Keratinocyte (primary cell): ENCODE measurements at regions not wholly inside any gene's neighbourhood (a gene's known extent, or its start where the extent isn't known, plus 50 kb on each side); places are given as distances from the start of the nearest gene placed in this dataset.

ENCODE experiments used
- DNase-seq: peaks from one replicate; pipeline ENCODE4 v3.0.0-alpha.2; 2011; ENCODE audit warnings: low read depth, missing footprints, low spot score
- FAIRE-seq: peaks from 2 replicates; lab custom pipeline; 2011; peaks lifted over from hg19 to GRCh38; lab: Jason Lieb, UNC
- H2AFZ ChIP-seq: 2 replicates; pipeline ENCODE4 v1.6.0; 2012; ENCODE audit warnings: low read length, control low read depth, inconsistent platforms; ENCODE audit not compliant: control insufficient read depth
- H3K27ac ChIP-seq: 2 replicates; pipeline ENCODE4 v1.5.1; 2011; ENCODE audit warnings: low read length; ENCODE audit not compliant: control insufficient read depth, insufficient read depth
- H3K27me3 ChIP-seq: 3 replicates; pipeline ENCODE4 v1.6.0; 2011; ENCODE audit warnings: low read length; ENCODE audit not compliant: control insufficient read depth, insufficient read depth; ENCODE audit errors: extremely low read depth
- H3K36me3 ChIP-seq, 2 experiments: 2 replicates in 1 of 2; 3 replicates in 1 of 2; pipeline ENCODE4 v1.5.1; 2011; ENCODE audit warnings: low read length in 2 of 2, mild to moderate bottlenecking in 1 of 2; ENCODE audit not compliant: control insufficient read depth in 2 of 2, insufficient read depth in 2 of 2; ENCODE audit errors: extremely low read depth in 1 of 2
- H3K4me1 ChIP-seq: 3 replicates; pipeline ENCODE4 v1.5.1; 2011; ENCODE audit warnings: low read length; ENCODE audit not compliant: control insufficient read depth, insufficient read depth; ENCODE audit errors: extremely low read depth
- H3K4me2 ChIP-seq: 3 replicates; pipeline ENCODE4 v1.6.0; 2011; ENCODE audit warnings: low read depth, low read length; ENCODE audit not compliant: control insufficient read depth, insufficient read depth; ENCODE audit errors: extremely low read depth
- H3K4me3 ChIP-seq, 3 experiments: fragments of 200-600 bp in 1 of 3; sonication (generic) in 1 of 3; 2 replicates in 2 of 3; 3 replicates in 1 of 3; pipeline ENCODE4 v1.5.1; 2011 to 2016; ENCODE audit warnings: low read length in 3 of 3, mild to moderate bottlenecking in 3 of 3, control low read depth in 2 of 3, inconsistent platforms in 1 of 3, low read depth in 1 of 3, mixed read lengths in 1 of 3, mixed run types in 1 of 3, moderate library complexity in 1 of 3; ENCODE audit not compliant: control insufficient read depth in 2 of 3, insufficient read depth in 2 of 3; ENCODE audit errors: extremely low read depth in 1 of 3
- H3K79me2 ChIP-seq: 2 replicates; pipeline ENCODE4 v1.6.0; 2012; ENCODE audit warnings: low read length; ENCODE audit not compliant: control insufficient read depth, insufficient read depth
- H3K9ac ChIP-seq: 3 replicates; pipeline ENCODE4 v1.6.0; 2011; ENCODE audit warnings: low read length; ENCODE audit not compliant: control insufficient read depth, insufficient read depth; ENCODE audit errors: extremely low read depth
- H3K9me1 ChIP-seq: 3 replicates; pipeline ENCODE4 v1.6.0; 2011; ENCODE audit warnings: low read length; ENCODE audit not compliant: control insufficient read depth, insufficient read depth; ENCODE audit errors: extremely low read depth
- H3K9me3 ChIP-seq: 2 replicates; pipeline ENCODE4 v1.5.1; 2012; ENCODE audit warnings: low read depth, low read length; ENCODE audit not compliant: control insufficient read depth
- H4K20me1 ChIP-seq: 3 replicates; pipeline ENCODE4 v1.6.0; 2011; ENCODE audit warnings: low read length; ENCODE audit not compliant: control insufficient read depth, insufficient read depth; ENCODE audit errors: extremely low read depth
- EZH2 ChIP-seq: IDR thresholded peaks from one replicate; pipeline ENCODE4 v1.6.1; 2012; ENCODE audit warnings: inconsistent platforms, mild to moderate bottlenecking, low read length, moderate library complexity
- dilution Hi-C: fragments of 300-500 bp; cut with MboI; formaldehyde crosslinking; loops from one replicate; pipeline ENCODE4 v1.7.0; 2020; ENCODE audit warnings: low sequenced_read_pairs; ENCODE audit not compliant: extremely low pct_ligation_motif_present
- TF ChIP-seq, protein P1 (sequence below), 3 experiments: IDR thresholded peaks in 1 of 3; conservative IDR thresholded peaks in 1 of 3; optimal IDR thresholded peaks in 1 of 3; 2 replicates in 2 of 3; 3 replicates in 1 of 3; pipeline versions ENCODE3 to v1.5.1; 2011; ENCODE audit warnings: low read length in 3 of 3, mild to moderate bottlenecking in 3 of 3, moderate library complexity in 2 of 3, control low read depth in 1 of 3, inconsistent platforms in 1 of 3; ENCODE audit not compliant: insufficient read depth in 2 of 3; ENCODE audit errors: extremely low read depth in 1 of 3

DNA sequence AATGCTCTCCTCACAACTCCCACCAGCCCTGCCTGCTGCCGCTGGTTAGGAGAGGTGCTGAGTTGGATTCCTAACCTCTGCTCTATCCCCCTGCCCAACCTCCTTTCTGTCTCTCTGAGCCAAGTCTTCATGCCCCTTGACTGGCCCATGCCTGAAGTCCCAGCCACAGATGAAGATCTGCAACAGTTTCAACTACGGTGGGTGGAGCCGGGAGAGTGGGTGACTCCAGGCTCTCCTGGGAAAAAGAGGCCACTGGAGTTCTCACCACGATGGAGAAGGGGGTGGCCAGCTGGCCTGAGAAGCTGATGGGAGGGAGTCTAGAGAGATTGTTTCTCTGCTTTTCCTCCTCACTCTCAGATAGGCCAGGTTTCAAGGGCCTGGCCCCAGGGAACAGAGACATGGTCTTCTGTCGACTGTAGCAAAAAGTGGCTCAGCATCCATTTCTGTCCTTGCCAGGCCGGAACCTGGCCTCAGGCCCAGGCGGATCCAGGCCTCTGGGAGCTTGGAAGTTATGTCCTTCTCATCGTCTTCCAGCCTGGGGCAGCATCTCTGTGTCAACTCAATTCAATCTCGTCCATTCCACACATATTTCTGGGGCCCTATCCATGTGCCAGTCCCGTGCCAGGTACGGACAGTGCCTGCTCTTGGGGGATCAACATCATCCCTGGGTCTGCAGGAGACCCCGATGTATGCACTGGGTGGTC, 75.3 kb downstream of the INHBB start:
- H3K4me3 ChIP-seq, result no peak overlapping the region
- H3K4me1 ChIP-seq, result no peaks in the 10 kb centered on the region
- no peak for TF ChIP-seq EZH2
- no peaks in the 10 kb centered on the region for H3K9me3 ChIP-seq
- H4K20me1 ChIP-seq, result no peaks in the 10 kb centered on the region
- peaks cover 32% of the 10 kb centered on the region for H3K27me3 ChIP-seq
- FAIRE-seq (no peak), DNase-seq (no peak)
- H3K9me1 ChIP-seq, result no peaks in the 10 kb centered on the region
- H3K36me3 ChIP-seq, result no peaks in the 10 kb centered on the region
- no peak overlapping the region for H3K9ac ChIP-seq
- H2AFZ ChIP-seq, result no peak overlapping the region
- no peak overlapping the region for H3K4me2 ChIP-seq
- no peaks in the 10 kb centered on the region for H3K79me2 ChIP-seq
- H3K27ac ChIP-seq, result no peak overlapping the region
- dilution Hi-C loops, result no loop called here

DNA sequence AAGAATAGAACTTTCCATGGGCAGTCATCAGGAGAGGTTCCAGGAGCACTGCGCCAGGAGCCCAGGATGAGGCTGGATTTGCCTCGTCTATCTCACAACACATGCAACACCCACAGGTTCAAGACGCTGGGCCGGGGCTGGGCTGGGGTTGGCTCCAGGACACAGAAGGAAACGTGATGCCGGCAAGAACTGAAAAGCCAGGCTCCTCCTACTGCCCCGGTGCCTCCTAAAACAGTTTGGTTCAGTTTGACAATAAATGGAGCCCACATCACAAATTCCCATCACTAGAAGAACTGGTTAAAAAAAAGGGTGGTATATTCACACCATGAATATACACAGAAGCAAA, 75.9 kb downstream of the INHBB start:
- Histone ChIP-seq H3K79me2 (no peaks in the 10 kb centered on the region), H3K9me3 (no peaks in the 10 kb centered on the region), H2AFZ (no peak overlapping the region), H3K27ac (no peak overlapping the region), H3K36me3 (no peaks in the 10 kb centered on the region), H3K9me1 (no peaks in the 10 kb centered on the region), H4K20me1 (no peaks in the 10 kb centered on the region), H3K27me3 (peaks cover 35% of the 10 kb centered on the region), H3K4me2 (no peak overlapping the region), H3K4me1 (no peaks in the 10 kb centered on the region), H3K9ac (no peak overlapping the region), H3K4me3 (no peak overlapping the region)
- FAIRE-seq (no peak), DNase-seq (no peak)
- dilution Hi-C loops, result no loop called here
- TF ChIP-seq, protein P1, sequence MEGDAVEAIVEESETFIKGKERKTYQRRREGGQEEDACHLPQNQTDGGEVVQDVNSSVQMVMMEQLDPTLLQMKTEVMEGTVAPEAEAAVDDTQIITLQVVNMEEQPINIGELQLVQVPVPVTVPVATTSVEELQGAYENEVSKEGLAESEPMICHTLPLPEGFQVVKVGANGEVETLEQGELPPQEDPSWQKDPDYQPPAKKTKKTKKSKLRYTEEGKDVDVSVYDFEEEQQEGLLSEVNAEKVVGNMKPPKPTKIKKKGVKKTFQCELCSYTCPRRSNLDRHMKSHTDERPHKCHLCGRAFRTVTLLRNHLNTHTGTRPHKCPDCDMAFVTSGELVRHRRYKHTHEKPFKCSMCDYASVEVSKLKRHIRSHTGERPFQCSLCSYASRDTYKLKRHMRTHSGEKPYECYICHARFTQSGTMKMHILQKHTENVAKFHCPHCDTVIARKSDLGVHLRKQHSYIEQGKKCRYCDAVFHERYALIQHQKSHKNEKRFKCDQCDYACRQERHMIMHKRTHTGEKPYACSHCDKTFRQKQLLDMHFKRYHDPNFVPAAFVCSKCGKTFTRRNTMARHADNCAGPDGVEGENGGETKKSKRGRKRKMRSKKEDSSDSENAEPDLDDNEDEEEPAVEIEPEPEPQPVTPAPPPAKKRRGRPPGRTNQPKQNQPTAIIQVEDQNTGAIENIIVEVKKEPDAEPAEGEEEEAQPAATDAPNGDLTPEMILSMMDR (optimal IDR thresholded peaks at IDR 0.05 in 1 of 3, IDR thresholded peaks at IDR 0.05 in 1 of 3, conservative IDR thresholded peaks at IDR 0.05 in 1 of 3; ENCODE audit: extremely low read depth in 1 of 3, insufficient read depth in 2 of 3, low read length in 3 of 3), result no peak
- TF ChIP-seq EZH2, result no peak
